Neutrophil (primary cell): ENCODE measurements at regions not wholly inside any gene's neighbourhood (a gene's known extent, or its start where the extent isn't known, plus 50 kb on each side); places are given as distances from the start of the nearest gene placed in this dataset.

Source experiments
- H3K27ac ChIP-seq: fragments of 200-600 bp; sonication (generic); 2 replicates; pipeline ENCODE4 v1.5.1; 2016; ENCODE audit warnings: mild to moderate bottlenecking, moderate library complexity
- H3K27me3 ChIP-seq: fragments of 200-600 bp; sonication (generic); 2 replicates; pipeline ENCODE4 v1.6.0; 2016; ENCODE audit warnings: mild to moderate bottlenecking
- H3K36me3 ChIP-seq: fragments of 200-600 bp; sonication (generic); 2 replicates; pipeline ENCODE4 v1.5.1; 2017
- H3K4me1 ChIP-seq, 2 experiments: fragments of 200-600 bp in 1 of 2; sonication (generic) in 1 of 2; 1 replicate in 1 of 2; 2 replicates in 1 of 2; pipeline versions ENCODE4 v1.5.1 to v1.6.1; 2013 to 2016; ENCODE audit warnings: low read depth in 1 of 2, low read length in 1 of 2, mild to moderate bottlenecking in 1 of 2, moderate library complexity in 1 of 2; ENCODE audit not compliant: control insufficient read depth in 1 of 2, insufficient read depth in 1 of 2
- H3K4me3 ChIP-seq, 2 experiments: fragments of 200-600 bp in 1 of 2; sonication (generic) in 1 of 2; 1 replicate in 1 of 2; 2 replicates in 1 of 2; pipeline ENCODE4 v1.5.1; 2013 to 2016; ENCODE audit warnings: low read depth in 1 of 2, low read length in 1 of 2, mild to moderate bottlenecking in 1 of 2, moderate library complexity in 1 of 2
- H3K9me3 ChIP-seq: fragments of 200-600 bp; sonication (generic); 2 replicates; pipeline ENCODE4 v1.5.1; 2016
- TF ChIP-seq, protein P1 (sequence below): fragments of 200-600 bp; sonication (generic); IDR thresholded peaks from 2 replicates; pipeline ENCODE4 v1.5.1; 2016; ENCODE audit warnings: antibody characterized with exemption

DNA sequence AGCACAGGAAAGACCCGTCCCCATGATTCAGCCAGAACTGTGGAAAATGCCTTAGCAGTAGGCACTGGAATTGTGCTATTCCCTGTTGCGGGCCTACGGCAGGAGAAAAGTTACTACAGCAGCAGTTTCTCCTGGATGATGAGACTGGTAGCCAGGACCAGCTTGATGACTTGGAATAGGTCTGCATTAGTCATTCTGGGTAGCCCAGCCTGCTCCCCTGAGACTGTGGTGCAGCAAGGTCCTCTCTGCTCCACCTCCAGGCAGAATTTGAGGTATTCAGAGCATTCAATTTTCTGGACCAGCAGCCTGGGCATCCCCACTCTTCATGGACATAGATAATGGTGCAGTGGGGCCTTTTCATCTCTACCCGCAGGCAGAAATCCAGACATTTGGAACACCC is 490.0 kb downstream of the SH2D4B start:
- Histone ChIP-seq H3K9me3 (no peaks in the 10 kb centered on the region), H3K27ac (no peak overlapping the region), H3K27me3 (no peaks in the 10 kb centered on the region), H3K36me3 (no peaks in the 10 kb centered on the region), H3K4me1 (no peaks in the 10 kb centered on the region), H3K4me3 (no peak overlapping the region)
- TF ChIP-seq, protein P1, sequence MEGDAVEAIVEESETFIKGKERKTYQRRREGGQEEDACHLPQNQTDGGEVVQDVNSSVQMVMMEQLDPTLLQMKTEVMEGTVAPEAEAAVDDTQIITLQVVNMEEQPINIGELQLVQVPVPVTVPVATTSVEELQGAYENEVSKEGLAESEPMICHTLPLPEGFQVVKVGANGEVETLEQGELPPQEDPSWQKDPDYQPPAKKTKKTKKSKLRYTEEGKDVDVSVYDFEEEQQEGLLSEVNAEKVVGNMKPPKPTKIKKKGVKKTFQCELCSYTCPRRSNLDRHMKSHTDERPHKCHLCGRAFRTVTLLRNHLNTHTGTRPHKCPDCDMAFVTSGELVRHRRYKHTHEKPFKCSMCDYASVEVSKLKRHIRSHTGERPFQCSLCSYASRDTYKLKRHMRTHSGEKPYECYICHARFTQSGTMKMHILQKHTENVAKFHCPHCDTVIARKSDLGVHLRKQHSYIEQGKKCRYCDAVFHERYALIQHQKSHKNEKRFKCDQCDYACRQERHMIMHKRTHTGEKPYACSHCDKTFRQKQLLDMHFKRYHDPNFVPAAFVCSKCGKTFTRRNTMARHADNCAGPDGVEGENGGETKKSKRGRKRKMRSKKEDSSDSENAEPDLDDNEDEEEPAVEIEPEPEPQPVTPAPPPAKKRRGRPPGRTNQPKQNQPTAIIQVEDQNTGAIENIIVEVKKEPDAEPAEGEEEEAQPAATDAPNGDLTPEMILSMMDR: no peak

DNA sequence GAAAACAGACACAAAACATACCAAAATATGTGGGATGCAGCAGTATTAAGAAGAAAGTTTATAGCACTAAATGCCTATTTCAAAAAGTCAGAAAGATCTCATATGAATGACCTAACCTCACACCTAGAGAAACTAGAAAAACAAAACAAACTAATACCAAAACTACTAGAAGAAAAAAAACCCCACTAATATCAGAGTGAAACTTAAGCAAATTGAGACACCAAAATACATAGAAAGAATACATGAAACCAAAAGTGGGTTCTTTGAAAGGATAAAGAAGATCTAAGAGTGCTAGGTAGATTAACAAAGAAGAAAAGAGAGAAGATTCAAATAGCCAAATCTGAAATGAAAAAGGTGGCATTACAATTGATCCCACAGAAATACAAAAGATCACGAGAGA is 494.1 kb downstream of the SH2D4B start:
- Histone ChIP-seq H3K36me3 (no peaks in the 10 kb centered on the region), H3K9me3 (no peaks in the 10 kb centered on the region), H3K27me3 (no peaks in the 10 kb centered on the region), H3K4me3 (no peak overlapping the region), H3K4me1 (no peaks in the 10 kb centered on the region), H3K27ac (no peak overlapping the region)
- TF ChIP-seq, protein P1: no peak

DNA sequence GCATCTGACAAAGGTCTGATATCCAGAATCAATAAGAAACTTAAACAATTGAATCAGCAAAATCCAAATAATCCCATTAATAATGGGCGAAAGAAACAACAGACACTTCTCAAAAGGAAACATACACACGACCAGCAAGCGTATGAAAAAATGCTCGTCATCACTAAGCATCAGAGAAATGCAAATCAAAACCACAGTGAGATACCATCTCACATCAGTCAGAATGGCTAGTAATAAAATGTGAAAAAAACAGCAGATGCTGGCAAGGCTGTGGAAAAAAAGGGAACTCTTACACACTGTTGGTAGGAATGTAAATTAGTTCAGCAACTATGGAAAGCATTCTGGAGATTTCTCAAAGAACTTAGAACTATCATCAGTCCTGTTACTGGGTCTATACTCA is 496.7 kb downstream of the SH2D4B start:
- Histone ChIP-seq H3K4me1 (no peaks in the 10 kb centered on the region), H3K27ac (no peak overlapping the region), H3K27me3 (no peaks in the 10 kb centered on the region), H3K36me3 (no peaks in the 10 kb centered on the region), H3K9me3 (no peaks in the 10 kb centered on the region), H3K4me3 (no peak overlapping the region)
- TF ChIP-seq, protein P1: no peak

DNA sequence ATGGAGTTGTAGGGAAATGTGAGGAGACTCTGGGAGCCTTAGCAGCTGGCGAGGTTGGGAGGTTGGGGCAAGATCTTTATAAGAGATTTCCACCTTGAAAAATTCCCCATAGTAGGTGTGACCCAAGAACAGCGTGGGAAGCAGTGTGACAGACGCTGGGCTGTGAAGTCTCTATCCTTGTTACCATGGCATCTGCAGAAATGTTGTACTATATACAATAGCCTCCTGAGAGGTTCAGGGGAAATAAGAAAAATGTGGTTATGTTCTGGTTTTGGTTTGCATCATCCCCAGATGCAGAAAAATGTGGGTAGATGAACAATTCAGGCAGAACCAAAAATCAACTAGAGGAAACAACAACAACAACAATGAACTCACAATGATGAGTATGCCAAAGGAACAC is 498.6 kb downstream of the SH2D4B start:
- H3K4me3 ChIP-seq: no peak overlapping the region
- no peaks in the 10 kb centered on the region for H3K27me3 ChIP-seq
- H3K4me1 ChIP-seq: peaks cover 0 to 7% of the 10 kb centered on the region in 2 experiments
- H3K27ac ChIP-seq: no peak overlapping the region
- TF ChIP-seq, protein P1: no peak
- no peaks in the 10 kb centered on the region for H3K36me3 ChIP-seq
- H3K9me3 ChIP-seq: no peaks in the 10 kb centered on the region

DNA sequence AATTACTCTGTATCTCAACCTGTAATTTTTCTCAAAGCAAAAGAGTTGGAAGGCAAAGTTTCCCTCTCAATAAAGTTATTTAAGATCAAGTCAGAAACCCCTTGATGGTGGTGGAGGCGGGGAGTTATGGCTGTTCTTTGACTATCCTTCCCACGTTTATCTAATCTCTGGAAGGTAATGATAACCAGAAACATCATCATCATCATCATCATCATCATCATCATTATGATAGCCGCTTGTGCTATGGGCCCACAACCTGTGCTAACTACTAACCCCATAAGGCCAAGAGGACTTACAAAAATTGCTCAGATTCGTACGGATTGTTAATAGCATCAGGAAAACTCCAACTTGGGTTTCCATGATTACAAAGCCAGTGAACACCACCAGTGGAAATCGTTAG is 502.3 kb downstream of the SH2D4B start:
- H3K27me3 ChIP-seq: no peaks in the 10 kb centered on the region
- TF ChIP-seq, protein P1: no peak
- peaks cover 0 to 20% of the 10 kb centered on the region in 2 experiments for H3K4me1 ChIP-seq
- no peak overlapping the region for H3K27ac ChIP-seq
- H3K36me3 ChIP-seq: no peaks in the 10 kb centered on the region
- no peak overlapping the region for H3K4me3 ChIP-seq
- no peaks in the 10 kb centered on the region for H3K9me3 ChIP-seq

DNA sequence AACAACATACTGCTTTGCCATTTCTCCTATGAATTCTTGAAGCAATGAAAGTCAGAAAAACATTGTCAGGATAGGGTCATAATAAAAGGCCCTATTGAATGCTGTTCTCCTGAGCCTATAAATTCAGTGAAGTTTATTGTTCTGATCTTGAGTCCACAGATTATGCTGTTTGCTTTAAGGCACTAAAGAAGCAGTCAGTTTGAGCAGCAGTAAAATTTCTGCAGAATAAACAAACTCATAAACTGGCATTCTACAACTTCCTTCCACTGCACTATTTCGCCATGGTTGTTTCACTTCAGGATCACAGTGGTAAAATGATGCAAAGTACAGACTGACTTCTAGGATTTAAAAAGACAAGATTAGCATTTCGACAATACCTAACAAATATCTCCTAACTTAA is 503.2 kb downstream of the SH2D4B start:
- no peaks in the 10 kb centered on the region for H3K27me3 ChIP-seq
- H3K36me3 ChIP-seq: no peaks in the 10 kb centered on the region
- TF ChIP-seq, protein P1: no peak
- no peaks in the 10 kb centered on the region for H3K9me3 ChIP-seq
- no peak overlapping the region for H3K27ac ChIP-seq
- peaks cover 0 to 20% of the 10 kb centered on the region in 2 experiments for H3K4me1 ChIP-seq
- H3K4me3 ChIP-seq: no peak overlapping the region
